CD4-positive, CD25-positive, alpha-beta regulatory T cell (primary cell): ENCODE measurements at regions not wholly inside any gene's neighbourhood (a gene's known extent, or its start where the extent isn't known, plus 50 kb on each side); places are given as distances from the start of the nearest gene placed in this dataset.

ENCODE experiments used
- ATAC-seq, 2 donors: fragments of 150-1000 bp; cut with Tn5 transposase; one replicate each; pipeline ENCODE4 v1.10.0; 2021; ENCODE audit warnings: low read depth in 2 of 2, moderate number of reproducible peaks in 2 of 2, moderate library complexity in 1 of 2
- DNase-seq, 3 donors: peaks; one replicate each; pipeline versions ENCODE4 v3.0.0 to v3.0.0-alpha.2; 2012 to 2022; ENCODE audit warnings: mixed read lengths in 1 of 3
- H3K27ac ChIP-seq: one replicate; pipeline ENCODE4 v1.7.0; 2013; ENCODE audit warnings: mild to moderate bottlenecking, low read length; ENCODE audit not compliant: insufficient read depth, poor library complexity, severe bottlenecking
- H3K27me3 ChIP-seq: one replicate; pipeline ENCODE4 v1.7.0; 2013; ENCODE audit warnings: low read length; ENCODE audit not compliant: control insufficient read depth, insufficient read depth
- H3K36me3 ChIP-seq: one replicate; pipeline ENCODE4 v1.7.0; 2013; ENCODE audit warnings: mild to moderate bottlenecking, low read length, moderate library complexity; ENCODE audit not compliant: control insufficient read depth, insufficient read depth
- H3K4me1 ChIP-seq: 2 replicates; pipeline ENCODE4 v1.7.0; 2013; ENCODE audit warnings: mild to moderate bottlenecking, low read length; ENCODE audit not compliant: insufficient read depth, control insufficient read depth, poor library complexity, severe bottlenecking
- H3K4me3 ChIP-seq: one replicate; pipeline ENCODE4 v1.7.0; 2013; ENCODE audit warnings: low read depth, mild to moderate bottlenecking, low read length, moderate library complexity
- H3K9me3 ChIP-seq, 2 experiments: 1 replicate in 1 of 2; 2 replicates in 1 of 2; pipeline ENCODE4 v1.7.0; 2013; ENCODE audit warnings: low read length in 2 of 2, mild to moderate bottlenecking in 1 of 2, moderate library complexity in 1 of 2; ENCODE audit not compliant: control insufficient read depth in 2 of 2
- H3K27ac Mint-ChIP-seq, 3 donors: one replicate each; pipeline ENCODE4 v1.8.0; 2020 to 2022; ENCODE audit warnings: mild to moderate bottlenecking in 3 of 3, mixed read lengths in 3 of 3, moderate library complexity in 2 of 3
- H3K27me3 Mint-ChIP-seq: one replicate; pipeline ENCODE4 v1.8.0; 2022; ENCODE audit warnings: mild to moderate bottlenecking, mixed read lengths
- H3K36me3 Mint-ChIP-seq: one replicate; pipeline ENCODE4 v1.8.0; 2020; ENCODE audit warnings: mixed read lengths
- H3K4me1 Mint-ChIP-seq, 4 donors: one replicate each; pipeline ENCODE4 v1.8.0; 2020 to 2022; ENCODE audit warnings: mixed read lengths in 4 of 4, mild to moderate bottlenecking in 1 of 4
- H3K4me3 Mint-ChIP-seq, 4 donors: one replicate each; pipeline ENCODE4 v1.8.0; 2020 to 2022; ENCODE audit warnings: mild to moderate bottlenecking in 4 of 4, mixed read lengths in 4 of 4, moderate library complexity in 3 of 4
- H3K9me3 Mint-ChIP-seq, 7 donors: one replicate each; pipeline ENCODE4 v1.8.0; 2020 to 2022; ENCODE audit warnings: mixed read lengths in 7 of 7, mild to moderate bottlenecking in 3 of 7, moderate library complexity in 2 of 7

DNA sequence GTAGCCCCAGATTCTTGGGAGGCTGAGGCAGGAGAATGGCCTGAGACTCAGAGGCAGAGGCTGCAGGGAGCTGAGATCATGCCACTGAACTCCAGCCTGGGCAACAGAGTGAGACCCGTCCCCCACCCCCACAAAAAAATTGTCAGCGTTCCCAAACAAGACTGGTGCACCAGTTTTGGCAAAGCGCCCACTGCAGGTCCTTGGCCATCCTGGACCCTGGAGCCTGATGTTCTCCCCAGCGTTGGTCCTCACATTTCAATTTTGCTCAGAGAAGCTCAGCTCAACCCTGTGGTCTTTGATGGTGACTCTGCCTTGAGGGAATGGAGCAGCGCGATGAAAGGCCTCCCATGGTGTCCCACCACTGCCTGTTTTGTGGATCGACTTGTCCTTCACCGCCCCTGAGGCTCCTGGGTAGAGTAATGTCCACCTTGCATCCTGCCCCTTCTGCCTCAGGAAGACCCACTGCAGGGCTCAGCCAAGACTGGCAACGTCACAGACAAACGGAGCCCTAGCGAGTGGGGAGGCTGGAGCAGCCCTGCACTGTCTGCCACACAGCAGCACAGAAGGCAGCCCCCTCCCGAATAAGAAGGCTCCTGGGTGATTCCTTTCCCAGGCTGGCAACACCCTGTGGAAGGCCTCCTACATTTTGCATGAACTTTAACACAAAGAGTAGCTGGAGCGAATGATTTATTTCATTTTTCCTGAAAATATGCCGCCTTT is 410.9 kb downstream of the TCERG1L start:
- no peak overlapping the region for H3K27ac Mint-ChIP-seq
- no peaks in the 10 kb centered on the region for H3K27me3 ChIP-seq
- no peak overlapping the region for H3K4me3 Mint-ChIP-seq
- DNase-seq, result no peak
- H3K9me3 ChIP-seq, result no peaks in the 10 kb centered on the region
- no peak overlapping the region for H3K4me3 ChIP-seq
- no peaks in the 10 kb centered on the region for H3K27me3 Mint-ChIP-seq
- H3K36me3 Mint-ChIP-seq, result no peaks in the 10 kb centered on the region
- no peaks in the 10 kb centered on the region for H3K9me3 Mint-ChIP-seq
- H3K27ac ChIP-seq, result no peak overlapping the region
- H3K4me1 Mint-ChIP-seq, result no peaks in the 10 kb centered on the region
- no peaks in the 10 kb centered on the region for H3K4me1 ChIP-seq
- H3K36me3 ChIP-seq, result no peaks in the 10 kb centered on the region
- ATAC-seq, result no peak

DNA sequence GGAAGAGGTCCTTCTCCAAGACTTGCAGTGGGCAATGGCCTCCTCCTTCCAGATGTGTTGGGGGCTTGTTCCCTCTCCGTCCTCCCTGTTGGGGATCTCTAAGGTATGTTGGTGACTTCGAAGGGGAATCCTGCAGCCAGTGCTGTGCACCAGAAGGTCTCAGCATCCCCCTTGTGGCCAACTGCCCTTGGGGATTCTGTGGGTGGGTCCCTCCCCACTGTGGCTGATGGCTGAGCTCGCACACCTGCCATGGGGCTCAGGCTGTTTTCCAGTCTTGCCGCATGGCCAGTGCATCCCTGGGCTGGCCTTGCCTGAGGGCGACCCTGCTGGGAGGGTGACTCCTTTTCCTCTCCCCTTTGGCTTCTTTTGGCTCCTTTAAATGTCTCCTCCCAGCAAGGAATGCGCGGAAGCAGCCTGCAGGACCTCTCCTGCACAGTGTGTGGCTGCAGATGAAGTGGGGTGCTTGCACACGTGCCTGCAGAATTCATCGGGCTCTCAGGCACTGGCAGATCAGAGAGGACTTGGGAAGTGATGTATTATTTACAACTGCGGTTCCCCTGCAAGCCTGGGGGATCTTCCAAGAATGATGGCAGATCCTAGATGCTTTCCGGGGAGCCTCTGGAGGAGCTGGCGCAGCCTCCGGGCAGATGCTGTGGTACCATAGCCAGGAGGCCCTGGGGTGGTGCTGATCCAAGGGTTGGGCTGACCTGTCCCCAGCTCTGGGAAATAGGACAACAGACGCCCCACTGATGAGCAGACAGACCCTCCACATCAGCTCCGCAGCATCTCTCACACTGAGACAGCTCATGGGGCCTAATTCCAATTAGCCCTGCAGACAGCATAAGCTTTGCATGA is 410.0 kb downstream of the TCERG1L start:
- no peak for DNase-seq
- Histone ChIP-seq H3K27me3 (no peaks in the 10 kb centered on the region), H3K36me3 (no peaks in the 10 kb centered on the region), H3K9me3 (no peaks in the 10 kb centered on the region), H3K27ac (no peak overlapping the region), H3K4me3 (no peak overlapping the region), H3K4me1 (no peaks in the 10 kb centered on the region)
- Mint-ChIP-seq H3K4me3 (no peak overlapping the region), H3K27me3 (no peaks in the 10 kb centered on the region), H3K9me3 (no peaks in the 10 kb centered on the region), H3K36me3 (no peaks in the 10 kb centered on the region), H3K27ac (no peak overlapping the region), H3K4me1 (no peaks in the 10 kb centered on the region)
- no peak for ATAC-seq

DNA sequence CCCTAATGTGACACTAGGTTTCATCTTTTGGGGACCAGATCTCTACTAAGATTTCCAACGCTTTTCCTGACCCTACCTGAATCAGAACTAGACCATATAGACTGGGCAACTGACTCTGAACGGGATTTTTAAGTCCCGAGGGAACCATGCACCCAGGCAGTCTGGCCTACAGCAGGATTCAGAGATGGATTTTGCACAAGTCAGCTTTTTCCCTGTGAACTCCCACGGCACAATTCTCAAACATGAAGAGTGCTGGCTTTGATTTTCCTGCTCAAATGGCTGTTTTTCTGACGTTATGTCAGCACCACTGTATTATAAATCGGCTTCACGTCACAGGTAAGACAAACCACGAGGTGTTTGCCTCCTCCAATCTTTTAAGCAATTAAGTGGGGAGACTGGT is 409.1 kb downstream of the TCERG1L start:
- DNase-seq (no peak), ATAC-seq (no peak)
- H3K9me3 Mint-ChIP-seq, result no peaks in the 10 kb centered on the region
- H3K27ac Mint-ChIP-seq, result no peak overlapping the region
- no peaks in the 10 kb centered on the region for H3K27me3 ChIP-seq
- H3K9me3 ChIP-seq, result no peaks in the 10 kb centered on the region
- no peaks in the 10 kb centered on the region for H3K36me3 Mint-ChIP-seq
- H3K4me1 ChIP-seq, result no peaks in the 10 kb centered on the region
- H3K4me1 Mint-ChIP-seq, result no peaks in the 10 kb centered on the region
- no peak overlapping the region for H3K4me3 Mint-ChIP-seq
- H3K36me3 ChIP-seq, result no peaks in the 10 kb centered on the region
- no peak overlapping the region for H3K27ac ChIP-seq
- no peak overlapping the region for H3K4me3 ChIP-seq
- H3K27me3 Mint-ChIP-seq, result no peaks in the 10 kb centered on the region

DNA sequence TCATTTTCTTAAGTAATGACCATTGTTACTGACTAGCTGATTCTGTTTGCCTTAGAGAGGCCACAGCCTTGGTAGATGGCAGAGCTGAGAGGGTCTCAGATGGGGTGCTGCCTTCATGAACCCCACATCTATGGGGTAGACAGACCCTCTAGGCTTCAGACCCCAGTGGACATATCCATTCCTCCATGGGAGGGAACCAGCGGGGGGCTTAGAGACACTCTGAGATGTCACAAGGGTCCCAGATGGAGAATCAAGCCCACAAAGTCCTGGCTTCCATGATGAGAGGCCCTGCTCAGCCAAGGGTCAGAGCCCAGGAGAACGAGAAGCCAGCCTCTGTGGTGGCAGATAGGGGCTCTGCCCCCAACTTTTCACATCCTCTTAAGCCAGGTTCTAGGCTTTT is 408.6 kb downstream of the TCERG1L start:
- H3K4me1 ChIP-seq, result no peaks in the 10 kb centered on the region
- Mint-ChIP-seq H3K4me3 (no peak overlapping the region), H3K27ac (no peak overlapping the region), H3K4me1 (no peaks in the 10 kb centered on the region), H3K27me3 (no peaks in the 10 kb centered on the region), H3K9me3 (no peaks in the 10 kb centered on the region), H3K36me3 (no peaks in the 10 kb centered on the region)
- H3K9me3 ChIP-seq, result no peaks in the 10 kb centered on the region
- ATAC-seq (no peak), DNase-seq (no peak)
- no peaks in the 10 kb centered on the region for H3K27me3 ChIP-seq
- H3K36me3 ChIP-seq, result no peaks in the 10 kb centered on the region
- H3K4me3 ChIP-seq, result no peak overlapping the region
- H3K27ac ChIP-seq, result no peak overlapping the region

DNA sequence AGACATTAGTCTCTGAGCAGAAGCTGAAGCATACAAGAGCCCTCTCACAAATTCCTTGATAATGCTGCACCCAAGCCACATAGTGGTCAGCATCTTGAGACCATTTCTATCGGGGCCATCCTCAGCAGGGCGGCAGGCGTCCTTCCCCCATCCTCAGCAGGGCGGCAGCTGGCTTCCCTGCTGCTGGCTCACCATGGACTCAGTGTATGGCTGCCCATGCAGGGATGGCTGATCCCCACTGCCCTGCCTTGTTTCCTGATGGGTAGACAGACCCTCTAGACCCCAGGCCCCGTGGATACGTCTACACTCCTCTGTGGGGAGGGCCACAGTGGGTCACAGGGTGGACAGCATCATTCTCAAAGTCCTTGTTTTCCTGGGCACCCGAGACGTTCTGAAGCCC is 406.8 kb downstream of the TCERG1L start:
- H3K36me3 Mint-ChIP-seq, result no peaks in the 10 kb centered on the region
- Histone ChIP-seq H3K9me3 (no peaks in the 10 kb centered on the region), H3K4me1 (no peaks in the 10 kb centered on the region), H3K36me3 (no peaks in the 10 kb centered on the region), H3K27me3 (no peaks in the 10 kb centered on the region), H3K27ac (no peak overlapping the region), H3K4me3 (no peak overlapping the region)
- ATAC-seq (no peak), DNase-seq (no peak)
- H3K4me3 Mint-ChIP-seq, result no peak overlapping the region
- H3K9me3 Mint-ChIP-seq, result no peaks in the 10 kb centered on the region
- no peaks in the 10 kb centered on the region for H3K4me1 Mint-ChIP-seq
- H3K27me3 Mint-ChIP-seq, result no peaks in the 10 kb centered on the region
- no peak overlapping the region for H3K27ac Mint-ChIP-seq

DNA sequence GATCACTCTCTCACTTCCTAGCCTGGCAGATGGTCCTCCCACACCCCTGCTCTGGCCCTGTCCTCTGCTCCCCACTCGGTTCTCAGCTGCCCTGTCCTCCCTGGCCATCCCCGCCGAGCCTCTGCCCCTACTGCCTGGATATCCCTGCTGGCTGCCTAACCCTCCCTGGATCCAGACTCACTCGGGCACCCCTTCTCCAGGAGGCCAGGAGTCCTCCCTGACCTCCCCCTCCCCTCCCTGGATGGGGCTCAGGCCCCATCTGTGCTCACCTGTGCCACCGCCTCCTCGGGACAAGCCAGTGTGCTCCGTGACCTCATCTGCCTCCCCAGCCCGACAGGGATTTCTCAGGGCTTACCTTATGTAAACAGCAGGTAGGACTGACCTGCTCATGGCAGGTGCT is 406.1 kb downstream of the TCERG1L start:
- Mint-ChIP-seq H3K27ac (no peak overlapping the region), H3K9me3 (peaks cover 0 to 5% (median 0%) of the 10 kb centered on the region in 7 donors), H3K36me3 (no peaks in the 10 kb centered on the region), H3K4me3 (no peak overlapping the region), H3K27me3 (no peaks in the 10 kb centered on the region), H3K4me1 (no peaks in the 10 kb centered on the region)
- Histone ChIP-seq H3K27me3 (no peaks in the 10 kb centered on the region), H3K9me3 (no peaks in the 10 kb centered on the region), H3K4me1 (no peaks in the 10 kb centered on the region), H3K27ac (no peak overlapping the region), H3K36me3 (no peaks in the 10 kb centered on the region), H3K4me3 (no peak overlapping the region)
- DNase-seq, result no peak
- ATAC-seq, result no peak

DNA sequence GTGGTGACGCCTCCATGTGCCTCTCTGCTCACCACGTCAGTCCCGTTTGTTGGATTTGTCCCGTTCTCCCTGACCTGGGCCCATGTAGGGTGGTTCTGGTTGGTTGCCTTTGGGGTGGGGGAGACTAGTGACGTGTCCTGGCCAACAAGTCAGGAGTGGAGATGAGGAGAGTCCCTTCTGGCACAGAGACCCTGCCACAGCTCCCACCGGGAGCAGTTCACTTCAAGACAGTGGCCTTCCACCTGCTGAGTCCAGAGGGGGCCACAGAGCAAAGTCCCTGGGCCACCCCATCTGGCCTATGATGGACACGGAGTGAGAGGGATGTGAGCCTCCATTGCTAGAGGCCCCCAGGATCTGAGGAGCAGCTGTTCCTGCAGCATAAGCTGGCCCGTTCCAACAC is 405.6 kb downstream of the TCERG1L start:
- DNase-seq, result no peak
- H3K4me1 Mint-ChIP-seq, result no peaks in the 10 kb centered on the region
- no peak overlapping the region for H3K4me3 ChIP-seq
- no peaks in the 10 kb centered on the region for H3K27me3 Mint-ChIP-seq
- H3K27ac ChIP-seq, result no peak overlapping the region
- no peaks in the 10 kb centered on the region for H3K36me3 ChIP-seq
- H3K4me3 Mint-ChIP-seq, result no peak overlapping the region
- H3K27ac Mint-ChIP-seq, result no peak overlapping the region
- no peaks in the 10 kb centered on the region for H3K9me3 ChIP-seq
- peaks cover 0 to 5% (median 0%) of the 10 kb centered on the region in 7 donors for H3K9me3 Mint-ChIP-seq
- no peaks in the 10 kb centered on the region for H3K36me3 Mint-ChIP-seq
- no peak for ATAC-seq
- no peaks in the 10 kb centered on the region for H3K27me3 ChIP-seq
- H3K4me1 ChIP-seq, result no peaks in the 10 kb centered on the region

DNA sequence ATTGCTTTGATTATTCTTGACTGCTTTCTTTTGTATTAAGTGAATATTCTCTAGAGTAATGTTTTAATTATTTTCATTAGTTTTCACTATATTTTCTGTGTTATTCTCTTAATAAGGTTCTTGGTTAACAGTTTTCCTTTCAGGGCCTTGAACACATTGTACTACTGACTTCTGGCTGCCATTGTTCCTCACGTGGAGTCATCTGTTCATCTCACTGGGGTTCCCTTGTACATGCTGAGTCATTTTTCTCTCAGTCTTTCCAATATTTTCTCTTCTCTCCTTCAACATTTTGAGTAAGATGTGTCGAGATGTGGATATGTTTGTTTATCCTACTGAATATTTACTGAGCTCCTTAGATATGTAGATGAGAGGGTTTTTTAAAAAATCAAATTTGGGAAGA is 400.7 kb downstream of the TCERG1L start:
- no peak overlapping the region for H3K27ac ChIP-seq
- H3K36me3 ChIP-seq, result no peaks in the 10 kb centered on the region
- Mint-ChIP-seq H3K27ac (no peak overlapping the region), H3K9me3 (peaks cover 0 to 16% (median 2%) of the 10 kb centered on the region in 7 donors), H3K4me1 (no peaks in the 10 kb centered on the region), H3K36me3 (no peaks in the 10 kb centered on the region), H3K4me3 (no peak overlapping the region), H3K27me3 (no peaks in the 10 kb centered on the region)
- H3K9me3 ChIP-seq, result no peaks in the 10 kb centered on the region
- H3K4me1 ChIP-seq, result no peaks in the 10 kb centered on the region
- DNase-seq, result no peak
- no peak for ATAC-seq
- no peaks in the 10 kb centered on the region for H3K27me3 ChIP-seq
- H3K4me3 ChIP-seq, result no peak overlapping the region
